ENCODE measurements at regions not wholly inside any gene's neighbourhood (a gene's known extent, or its start where the extent isn't known, plus 50 kb on each side); places are given as distances from the start of the nearest gene placed in this dataset.

DNA sequence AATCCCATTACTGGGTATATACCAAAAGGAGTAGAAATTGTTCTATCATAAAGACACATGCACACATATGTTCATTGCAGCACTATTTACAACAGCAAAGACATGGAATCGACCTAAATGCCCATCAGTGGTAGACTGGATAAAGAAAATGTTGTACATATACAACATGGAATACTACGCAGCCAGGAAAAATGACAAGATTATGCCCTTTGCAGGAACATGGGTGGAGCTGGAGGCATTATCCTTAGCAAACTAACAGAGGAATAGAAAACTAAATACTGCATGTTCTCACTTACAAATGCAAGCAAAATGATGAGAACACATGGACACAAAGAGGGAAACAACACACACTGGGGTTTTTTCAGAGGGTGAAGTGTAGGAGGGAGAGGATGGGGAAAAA lies 300.2 kb downstream of the BAMBI start:
- Mint-ChIP-seq H3K4me3 (ENCODE audit: unreplicated experiment) (no peak overlapping the region), H3K27me3 (ENCODE audit: unreplicated experiment) (peaks cover under 1% of the 10 kb centered on the region), H3K27ac (ENCODE audit: unreplicated experiment) (no peak overlapping the region), H3K9me3 (ENCODE audit: unreplicated experiment) (no peaks in the 10 kb centered on the region), H3K4me1 (ENCODE audit: low read depth, unreplicated experiment) (peaks cover 5% of the 10 kb centered on the region), H3K36me3 (ENCODE audit: unreplicated experiment) (no peaks in the 10 kb centered on the region)
- no peak for DNase-seq
- TF ChIP-seq, protein P1, sequence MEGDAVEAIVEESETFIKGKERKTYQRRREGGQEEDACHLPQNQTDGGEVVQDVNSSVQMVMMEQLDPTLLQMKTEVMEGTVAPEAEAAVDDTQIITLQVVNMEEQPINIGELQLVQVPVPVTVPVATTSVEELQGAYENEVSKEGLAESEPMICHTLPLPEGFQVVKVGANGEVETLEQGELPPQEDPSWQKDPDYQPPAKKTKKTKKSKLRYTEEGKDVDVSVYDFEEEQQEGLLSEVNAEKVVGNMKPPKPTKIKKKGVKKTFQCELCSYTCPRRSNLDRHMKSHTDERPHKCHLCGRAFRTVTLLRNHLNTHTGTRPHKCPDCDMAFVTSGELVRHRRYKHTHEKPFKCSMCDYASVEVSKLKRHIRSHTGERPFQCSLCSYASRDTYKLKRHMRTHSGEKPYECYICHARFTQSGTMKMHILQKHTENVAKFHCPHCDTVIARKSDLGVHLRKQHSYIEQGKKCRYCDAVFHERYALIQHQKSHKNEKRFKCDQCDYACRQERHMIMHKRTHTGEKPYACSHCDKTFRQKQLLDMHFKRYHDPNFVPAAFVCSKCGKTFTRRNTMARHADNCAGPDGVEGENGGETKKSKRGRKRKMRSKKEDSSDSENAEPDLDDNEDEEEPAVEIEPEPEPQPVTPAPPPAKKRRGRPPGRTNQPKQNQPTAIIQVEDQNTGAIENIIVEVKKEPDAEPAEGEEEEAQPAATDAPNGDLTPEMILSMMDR (IDR thresholded peaks at IDR 0.05; ENCODE audit: partially characterized antibody, unreplicated experiment): no peak

DNA sequence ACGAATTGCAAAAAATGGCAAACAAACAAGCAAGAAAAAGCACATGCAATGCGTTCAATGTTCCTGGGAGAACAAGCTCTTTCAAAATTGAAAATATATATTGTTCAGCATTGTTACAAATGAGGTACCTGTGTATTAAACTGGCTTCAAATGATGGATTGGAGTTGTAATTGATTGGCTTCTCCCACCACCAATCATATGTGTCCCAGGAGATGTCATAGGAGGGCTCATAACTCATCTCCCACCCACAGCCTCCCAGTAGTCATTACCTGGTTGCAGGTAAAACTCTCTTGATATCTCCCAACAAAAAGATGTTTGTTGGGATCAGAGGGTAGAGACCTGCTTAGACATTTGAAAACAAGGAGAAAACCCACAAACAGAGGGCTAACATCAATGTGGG lies 302.9 kb downstream of the BAMBI start:
- no peaks in the 10 kb centered on the region for H3K9me3 Mint-ChIP-seq (ENCODE audit: unreplicated experiment)
- H3K27me3 Mint-ChIP-seq (ENCODE audit: unreplicated experiment): no peaks in the 10 kb centered on the region
- TF ChIP-seq, protein P1 (IDR thresholded peaks at IDR 0.05; ENCODE audit: partially characterized antibody, unreplicated experiment): no peak
- no peak for DNase-seq
- H3K4me1 Mint-ChIP-seq (ENCODE audit: low read depth, unreplicated experiment): peaks cover 5% of the 10 kb centered on the region
- no peak overlapping the region for H3K27ac Mint-ChIP-seq (ENCODE audit: unreplicated experiment)
- no peak overlapping the region for H3K4me3 Mint-ChIP-seq (ENCODE audit: unreplicated experiment)
- no peaks in the 10 kb centered on the region for H3K36me3 Mint-ChIP-seq (ENCODE audit: unreplicated experiment)

DNA sequence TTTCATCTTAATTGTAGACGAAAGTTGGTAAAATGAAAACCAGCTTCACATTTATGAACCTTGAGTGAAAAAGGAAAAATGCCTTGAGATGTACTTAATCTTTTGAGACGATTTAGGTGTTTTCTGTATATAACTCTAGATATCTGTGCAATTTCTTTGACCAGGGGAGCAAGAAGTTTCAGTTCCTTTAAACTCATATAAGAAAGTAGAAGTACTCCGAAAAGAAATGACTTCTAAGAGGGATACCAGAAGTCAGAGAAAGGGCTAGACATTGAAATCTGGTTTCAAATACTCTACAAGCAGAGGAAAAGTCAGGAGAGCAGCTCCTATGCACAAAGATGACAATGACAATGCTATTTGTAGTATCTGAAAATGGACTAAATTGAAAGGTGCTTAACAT lies 303.7 kb downstream of the BAMBI start:
- Mint-ChIP-seq H3K27me3 (ENCODE audit: unreplicated experiment) (no peaks in the 10 kb centered on the region), H3K4me3 (ENCODE audit: unreplicated experiment) (no peak overlapping the region)

DNA sequence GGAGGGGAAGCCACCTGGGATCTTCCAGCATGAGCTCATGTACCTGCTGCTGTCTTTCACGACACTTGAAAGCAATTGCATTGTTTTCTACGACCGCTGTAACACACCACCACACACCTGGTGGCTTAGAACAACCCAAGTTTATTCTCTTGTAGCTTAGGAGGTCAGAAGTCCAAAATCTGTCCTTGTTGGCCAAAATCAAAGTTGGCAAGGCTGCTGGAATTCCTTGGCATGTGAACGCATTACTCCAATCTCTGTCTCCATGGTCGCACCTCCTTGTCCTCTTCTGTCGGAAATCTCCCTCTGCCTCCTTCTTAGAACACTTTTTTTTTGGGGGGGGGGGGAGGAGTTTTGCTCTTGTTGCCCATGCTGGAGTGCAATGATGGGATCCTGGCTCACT lies 305.7 kb downstream of the BAMBI start:
- no peak overlapping the region for H3K4me3 Mint-ChIP-seq (ENCODE audit: unreplicated experiment)
- no peaks in the 10 kb centered on the region for H3K9me3 Mint-ChIP-seq (ENCODE audit: unreplicated experiment)
- no peaks in the 10 kb centered on the region for H3K27me3 Mint-ChIP-seq (ENCODE audit: unreplicated experiment)
- DNase-seq: no peak
- TF ChIP-seq, protein P1 (IDR thresholded peaks at IDR 0.05; ENCODE audit: partially characterized antibody, unreplicated experiment): no peak
- H3K27ac Mint-ChIP-seq (ENCODE audit: unreplicated experiment): no peak overlapping the region
- no peaks in the 10 kb centered on the region for H3K36me3 Mint-ChIP-seq (ENCODE audit: unreplicated experiment)
- H3K4me1 Mint-ChIP-seq (ENCODE audit: low read depth, unreplicated experiment): peaks cover 2% of the 10 kb centered on the region

More for the DNA sequence above, 303.7 kb downstream of the BAMBI start:
- DNase-seq: no peak
- H3K9me3 Mint-ChIP-seq (ENCODE audit: unreplicated experiment): no peaks in the 10 kb centered on the region
- no peaks in the 10 kb centered on the region for H3K36me3 Mint-ChIP-seq (ENCODE audit: unreplicated experiment)
- no peak overlapping the region for H3K27ac Mint-ChIP-seq (ENCODE audit: unreplicated experiment)
- H3K4me1 Mint-ChIP-seq (ENCODE audit: low read depth, unreplicated experiment): peaks cover 2% of the 10 kb centered on the region
- TF ChIP-seq, protein P1 (IDR thresholded peaks at IDR 0.05; ENCODE audit: partially characterized antibody, unreplicated experiment): no peak

DNA sequence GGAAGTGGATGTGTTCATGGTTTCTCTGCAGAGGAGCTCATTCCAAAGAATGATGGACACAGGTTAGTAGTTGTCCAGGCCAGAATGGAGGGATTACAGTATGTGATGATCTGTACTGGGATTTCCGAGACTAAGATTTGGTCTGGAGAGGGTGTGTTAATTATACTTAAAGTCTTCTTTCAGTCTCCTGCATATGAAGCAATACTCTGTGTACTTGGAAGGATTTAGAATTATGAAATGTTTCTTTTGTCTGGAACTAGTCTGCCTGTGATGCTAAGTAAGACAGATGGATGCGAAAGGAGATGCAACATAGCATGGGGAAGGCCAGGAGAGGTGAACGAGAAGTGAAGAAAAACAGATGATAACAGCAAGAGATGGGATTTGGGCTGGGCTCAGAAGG lies 305.1 kb upstream of the LYZL1 start:
- H3K4me1 Mint-ChIP-seq (ENCODE audit: low read depth, unreplicated experiment): peaks cover 2% of the 10 kb centered on the region
- TF ChIP-seq, protein P1 (IDR thresholded peaks at IDR 0.05; ENCODE audit: partially characterized antibody, unreplicated experiment): no peak
- DNase-seq: no peak
- H3K27me3 Mint-ChIP-seq (ENCODE audit: unreplicated experiment): no peaks in the 10 kb centered on the region
- H3K9me3 Mint-ChIP-seq (ENCODE audit: unreplicated experiment): no peaks in the 10 kb centered on the region
- H3K4me3 Mint-ChIP-seq (ENCODE audit: unreplicated experiment): no peak overlapping the region
- no peak overlapping the region for H3K27ac Mint-ChIP-seq (ENCODE audit: unreplicated experiment)
- H3K36me3 Mint-ChIP-seq (ENCODE audit: unreplicated experiment): no peaks in the 10 kb centered on the region
